ENCODE measurements at regions not wholly inside any gene's neighbourhood (a gene's known extent, or its start where the extent isn't known, plus 50 kb on each side); places are given as distances from the start of the nearest gene placed in this dataset.
A peak's percentile ranks its signal among the peaks of the same experiment; 100 is the strongest.

GRCh38 chr13:87128491-87128890, 542.7 kb upstream of the SLITRK5 start:
- no peak overlapping the region for H3K4me3 ChIP-seq
- no peaks in the 10 kb centered on the region for H3K4me1 ChIP-seq
- no peaks in the 10 kb centered on the region for H3K9me3 ChIP-seq
- no peaks in the 10 kb centered on the region for H3K27me3 ChIP-seq
- no peaks in the 10 kb centered on the region for H3K36me3 ChIP-seq
- ATAC-seq (ENCODE audit: low FRiP score in 2 of 2) = no peak
- TF ChIP-seq EP300 (IDR thresholded peaks at IDR 0.05) (no peak), CTCF (IDR thresholded peaks at IDR 0.05) (no peak), POLR2A (IDR thresholded peaks at IDR 0.05) (no peak), POLR2AphosphoS5 (IDR thresholded peaks at IDR 0.05) (no peak)
- 90 to 91% methylated on average over 2 of the region's 2 CpGs for WGBS, 2 donors
- no peak for DNase-seq
- no peak overlapping the region for H3K27ac ChIP-seq

GRCh38 chr13:87129602-87130300, 541.4 kb upstream of the SLITRK5 start:
- H3K4me1 ChIP-seq = no peaks in the 10 kb centered on the region
- H3K4me3 ChIP-seq = no peak overlapping the region
- H3K36me3 ChIP-seq = no peaks in the 10 kb centered on the region
- ATAC-seq (ENCODE audit: low FRiP score in 2 of 2) (no peak), DNase-seq (no peak)
- TF ChIP-seq EP300 (IDR thresholded peaks at IDR 0.05) (no peak), POLR2A (IDR thresholded peaks at IDR 0.05) (no peak), CTCF (IDR thresholded peaks at IDR 0.05) (no peak), POLR2AphosphoS5 (IDR thresholded peaks at IDR 0.05) (no peak)
- H3K27ac ChIP-seq = no peak overlapping the region
- no peaks in the 10 kb centered on the region for H3K9me3 ChIP-seq
- 84 to 92% methylated on average over 2 of the region's 2 CpGs for WGBS, 2 donors
- H3K27me3 ChIP-seq = no peaks in the 10 kb centered on the region

- no peak for ATAC-seq (ENCODE audit: low FRiP score in 2 of 2)
- no peaks in the 10 kb centered on the region for H3K36me3 ChIP-seq
- no peaks in the 10 kb centered on the region for H3K4me1 ChIP-seq
- no peaks in the 10 kb centered on the region for H3K9me3 ChIP-seq
- DNase-seq = no peak
- no peaks in the 10 kb centered on the region for H3K27me3 ChIP-seq
- no peak overlapping the region for H3K27ac ChIP-seq
- H3K4me3 ChIP-seq = no peak overlapping the region
- TF ChIP-seq EP300 (IDR thresholded peaks at IDR 0.05) (no peak), CTCF (IDR thresholded peaks at IDR 0.05) (no peak), POLR2A (IDR thresholded peaks at IDR 0.05) (no peak), POLR2AphosphoS5 (IDR thresholded peaks at IDR 0.05) (no peak)
Measured at GRCh38 chr13:87130423-87130822, 540.7 kb upstream of the SLITRK5 start.

- no peaks in the 10 kb centered on the region for H3K36me3 ChIP-seq
- WGBS, 2 donors = 64 to 73% methylated on average over 2 of the region's 2 CpGs
- H3K4me3 ChIP-seq = no peak overlapping the region
- H3K4me1 ChIP-seq = no peaks in the 10 kb centered on the region
- no peak for TF ChIP-seq POLR2AphosphoS5 (IDR thresholded peaks at IDR 0.05)
- TF ChIP-seq EP300 (IDR thresholded peaks at IDR 0.05) = no peak
- TF ChIP-seq CTCF (IDR thresholded peaks at IDR 0.05) = no peak
- TF ChIP-seq POLR2A (IDR thresholded peaks at IDR 0.05) = no peak
- DNase-seq (no peak), ATAC-seq (ENCODE audit: low FRiP score in 2 of 2) (no peak)
- no peaks in the 10 kb centered on the region for H3K9me3 ChIP-seq
- H3K27ac ChIP-seq = no peak overlapping the region
- no peaks in the 10 kb centered on the region for H3K27me3 ChIP-seq
Measured at GRCh38 chr13:87131611-87132010, 539.6 kb upstream of the SLITRK5 start.

- H3K27ac ChIP-seq = no peak overlapping the region
- H3K36me3 ChIP-seq = no peaks in the 10 kb centered on the region
- H3K4me1 ChIP-seq = no peaks in the 10 kb centered on the region
- TF ChIP-seq POLR2A (IDR thresholded peaks at IDR 0.05) = no peak
- TF ChIP-seq POLR2AphosphoS5 (IDR thresholded peaks at IDR 0.05) = no peak
- no peak for TF ChIP-seq EP300 (IDR thresholded peaks at IDR 0.05)
- TF ChIP-seq CTCF (IDR thresholded peaks at IDR 0.05) = no peak
- H3K9me3 ChIP-seq = no peaks in the 10 kb centered on the region
- H3K27me3 ChIP-seq = no peaks in the 10 kb centered on the region
- ATAC-seq (ENCODE audit: low FRiP score in 2 of 2) (peak in 1 of 2 donors; percentile 14), DNase-seq (no peak)
- 92 to 95% methylated on average over 3 of the region's 3 CpGs for WGBS, 2 donors
- H3K4me3 ChIP-seq = no peak overlapping the region
Measured at GRCh38 chr13:87138866-87139265, 532.3 kb upstream of the SLITRK5 start.
